IPS-15b (cell line): ENCODE measurements at regions not wholly inside any gene's neighbourhood (a gene's known extent, or its start where the extent isn't known, plus 50 kb on each side); places are given as distances from the start of the nearest gene placed in this dataset.

Source experiments
- H3K27me3 ChIP-seq: one replicate; pipeline ENCODE4 v1.6.1; 2013; ENCODE audit warnings: low read length; ENCODE audit not compliant: control insufficient read depth, insufficient read depth
- H3K36me3 ChIP-seq: one replicate; pipeline ENCODE4 v1.6.1; 2013; ENCODE audit warnings: low read length; ENCODE audit not compliant: control insufficient read depth, insufficient read depth
- H3K4me1 ChIP-seq: one replicate; pipeline ENCODE4 v1.6.1; 2013; ENCODE audit warnings: mild to moderate bottlenecking, low read length; ENCODE audit not compliant: control insufficient read depth, insufficient read depth
- H3K4me3 ChIP-seq: one replicate; pipeline ENCODE4 v1.5.1; 2013; ENCODE audit warnings: low read depth, low read length
- H3K9ac ChIP-seq: one replicate; pipeline ENCODE4 v1.6.1; 2013; ENCODE audit warnings: low read depth, mild to moderate bottlenecking, low read length
- H3K9me3 ChIP-seq: one replicate; pipeline ENCODE4 v1.6.1; 2013; ENCODE audit warnings: mild to moderate bottlenecking, low read length; ENCODE audit not compliant: control insufficient read depth, insufficient read depth

DNA sequence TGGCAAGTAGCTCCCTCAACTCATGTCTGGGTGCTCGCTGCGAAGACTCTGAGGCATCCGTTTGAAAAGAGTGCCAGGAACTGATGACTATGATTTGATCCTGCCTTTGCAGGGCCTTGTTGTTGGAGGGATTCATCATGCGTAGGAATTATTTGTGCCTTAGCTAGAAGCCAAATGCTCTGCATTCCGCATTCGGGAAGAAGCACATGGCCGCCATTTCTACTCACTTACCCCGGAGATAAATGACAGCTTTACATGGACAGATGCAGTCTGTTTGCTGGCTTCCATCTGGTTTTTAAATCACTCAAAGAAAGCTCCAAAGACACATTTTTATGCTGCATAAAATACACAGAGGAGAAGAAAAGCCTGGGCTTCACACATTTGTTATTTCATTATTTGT lies 363.3 kb upstream of the CDH4 start:
- no peaks in the 10 kb centered on the region for H3K36me3 ChIP-seq
- H3K9me3 ChIP-seq: no peaks in the 10 kb centered on the region

DNA sequence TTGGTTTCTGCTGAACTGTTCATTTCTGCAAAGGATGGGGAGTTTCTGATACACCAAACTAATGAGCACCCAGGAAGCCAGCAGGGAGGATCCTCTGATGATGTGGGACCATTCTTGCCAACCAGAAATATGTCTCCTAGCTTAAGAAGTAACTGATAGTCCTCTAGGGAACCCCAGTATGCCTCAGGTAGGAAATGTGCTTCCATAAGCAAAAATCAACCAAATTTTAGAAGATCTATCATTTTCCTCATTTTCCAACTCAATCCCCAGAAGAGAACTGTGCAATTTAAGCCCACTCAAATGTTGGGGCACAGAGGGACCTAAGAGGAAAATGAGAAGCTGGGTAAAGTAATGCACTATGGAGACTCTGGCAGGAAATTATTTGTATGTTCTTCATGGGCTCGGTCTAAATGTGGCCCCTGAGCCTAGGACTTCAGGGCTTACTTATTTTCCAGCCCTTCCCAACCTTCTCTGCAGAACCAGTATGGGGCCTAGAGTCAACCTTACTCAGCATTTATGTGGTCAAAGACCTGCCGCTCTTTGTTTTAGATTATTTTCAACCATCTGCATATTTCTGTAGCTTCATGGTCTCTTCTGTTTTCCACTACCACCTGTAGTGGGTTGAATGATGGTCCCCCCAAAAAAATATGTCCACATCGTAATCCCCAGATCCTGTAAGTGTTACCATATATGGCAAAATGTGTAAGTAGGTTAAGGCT lies 359.8 kb upstream of the CDH4 start:
- H3K9me3 ChIP-seq: no peaks in the 10 kb centered on the region
- H3K27me3 ChIP-seq: no peaks in the 10 kb centered on the region
- H3K36me3 ChIP-seq: no peaks in the 10 kb centered on the region
- no peak overlapping the region for H3K4me3 ChIP-seq
- H3K4me1 ChIP-seq: no peaks in the 10 kb centered on the region
- H3K9ac ChIP-seq: no peak overlapping the region

More for the DNA sequence above, 363.3 kb upstream of the CDH4 start:
- no peaks in the 10 kb centered on the region for H3K4me1 ChIP-seq
- no peak overlapping the region for H3K9ac ChIP-seq
- no peaks in the 10 kb centered on the region for H3K27me3 ChIP-seq
- no peak overlapping the region for H3K4me3 ChIP-seq

DNA sequence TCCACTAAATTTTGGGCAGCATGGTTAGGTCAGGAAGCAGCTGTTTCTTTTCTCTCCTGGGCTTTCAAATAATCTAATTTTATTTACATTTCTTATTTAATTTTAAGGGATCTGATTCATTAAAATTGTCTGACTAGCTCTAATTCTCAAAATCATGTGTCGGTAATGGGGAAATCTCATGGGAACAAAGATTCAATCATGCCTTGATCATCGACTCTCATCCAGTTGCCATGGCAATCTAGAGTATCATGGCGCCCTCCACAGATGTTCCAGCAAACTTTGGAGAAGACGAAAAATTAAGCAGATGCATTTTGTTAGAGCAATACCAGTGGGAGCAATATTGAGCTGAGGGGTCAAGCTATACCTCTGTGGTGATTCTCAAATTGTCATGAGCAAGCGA lies 358.0 kb upstream of the CDH4 start:
- Histone ChIP-seq H3K4me3 (no peak overlapping the region), H3K9ac (no peak overlapping the region), H3K9me3 (no peaks in the 10 kb centered on the region), H3K27me3 (no peaks in the 10 kb centered on the region), H3K4me1 (peaks cover 6% of the 10 kb centered on the region), H3K36me3 (no peaks in the 10 kb centered on the region)

DNA sequence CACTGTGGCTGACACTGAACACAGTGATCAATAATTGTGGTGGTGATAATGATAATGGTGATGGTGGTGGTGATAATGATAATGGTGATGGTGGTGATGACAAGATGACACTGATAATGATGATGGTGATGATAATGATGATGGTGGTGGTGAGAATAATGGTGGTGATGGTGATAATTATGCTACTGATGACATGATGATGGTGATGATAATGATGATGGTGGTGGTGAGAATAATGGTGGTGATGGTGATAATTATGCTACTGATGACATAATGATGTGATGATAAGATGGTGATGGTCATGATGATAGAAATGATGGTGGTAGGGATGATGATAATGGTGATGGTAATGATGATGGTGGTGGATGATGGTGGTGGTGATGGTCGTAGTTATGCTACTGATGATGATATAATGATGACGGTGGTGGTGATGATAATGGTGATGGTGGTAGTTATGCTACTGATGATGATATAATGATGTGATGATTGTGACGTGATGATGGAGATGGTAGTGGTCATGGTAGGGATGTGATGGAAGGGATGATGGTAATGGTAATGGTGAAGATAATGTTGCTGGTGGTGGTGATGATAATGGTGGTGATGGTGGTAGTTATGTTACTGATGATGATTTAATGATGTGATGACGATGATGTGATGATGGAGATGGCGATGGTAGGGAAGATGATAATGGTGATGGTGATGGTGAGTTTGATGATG lies 356.5 kb upstream of the CDH4 start:
- no peak overlapping the region for H3K4me3 ChIP-seq
- no peak overlapping the region for H3K9ac ChIP-seq
- H3K9me3 ChIP-seq: no peaks in the 10 kb centered on the region
- H3K4me1 ChIP-seq: peaks cover 6% of the 10 kb centered on the region
- H3K27me3 ChIP-seq: no peaks in the 10 kb centered on the region
- H3K36me3 ChIP-seq: no peaks in the 10 kb centered on the region

DNA sequence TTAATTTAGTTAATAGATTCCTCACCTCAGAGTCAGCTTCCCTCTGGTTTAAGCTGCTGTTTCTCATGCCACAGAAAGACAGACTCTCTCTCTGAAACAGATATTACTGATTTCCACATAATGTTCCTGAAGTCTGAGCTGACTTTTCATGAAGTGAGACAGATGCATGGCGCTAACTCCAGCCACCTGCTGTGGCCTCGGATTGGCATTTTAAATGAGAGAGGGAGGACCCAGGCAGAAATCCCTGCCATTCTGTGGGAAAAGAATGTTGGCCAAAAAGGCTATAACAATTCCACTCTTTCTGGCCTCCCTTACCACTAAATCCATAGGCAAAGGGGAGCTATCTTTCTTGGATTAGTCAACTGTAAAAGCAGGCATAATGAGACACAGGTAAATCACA lies 354.1 kb upstream of the CDH4 start:
- H3K4me3 ChIP-seq: no peak overlapping the region
- no peak overlapping the region for H3K9ac ChIP-seq
- no peaks in the 10 kb centered on the region for H3K36me3 ChIP-seq
- no peaks in the 10 kb centered on the region for H3K9me3 ChIP-seq
- H3K4me1 ChIP-seq: peaks cover 6% of the 10 kb centered on the region
- no peaks in the 10 kb centered on the region for H3K27me3 ChIP-seq

DNA sequence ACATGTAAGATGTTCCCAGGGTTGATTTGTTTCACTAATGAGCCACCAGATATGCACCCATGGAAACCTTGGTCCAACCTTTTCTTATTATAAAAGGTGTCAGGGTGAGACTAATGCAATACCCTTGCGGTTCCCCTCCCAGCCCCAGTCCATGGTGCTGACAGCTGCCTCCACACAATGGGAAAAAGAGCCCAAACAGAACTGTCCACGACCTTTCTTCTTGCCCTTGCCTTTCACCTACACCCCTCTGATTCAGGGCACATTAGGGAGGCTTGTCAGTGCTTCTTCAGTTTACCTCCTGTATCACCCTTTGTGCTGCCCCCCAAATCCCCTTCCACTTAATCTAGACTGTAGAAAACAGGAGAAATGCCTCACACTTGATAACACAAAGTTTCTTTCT lies 352.7 kb upstream of the CDH4 start:
- Histone ChIP-seq H3K27me3 (no peaks in the 10 kb centered on the region), H3K4me3 (no peak overlapping the region), H3K36me3 (no peaks in the 10 kb centered on the region), H3K9ac (no peak overlapping the region), H3K9me3 (no peaks in the 10 kb centered on the region), H3K4me1 (peaks cover 6% of the 10 kb centered on the region)

DNA sequence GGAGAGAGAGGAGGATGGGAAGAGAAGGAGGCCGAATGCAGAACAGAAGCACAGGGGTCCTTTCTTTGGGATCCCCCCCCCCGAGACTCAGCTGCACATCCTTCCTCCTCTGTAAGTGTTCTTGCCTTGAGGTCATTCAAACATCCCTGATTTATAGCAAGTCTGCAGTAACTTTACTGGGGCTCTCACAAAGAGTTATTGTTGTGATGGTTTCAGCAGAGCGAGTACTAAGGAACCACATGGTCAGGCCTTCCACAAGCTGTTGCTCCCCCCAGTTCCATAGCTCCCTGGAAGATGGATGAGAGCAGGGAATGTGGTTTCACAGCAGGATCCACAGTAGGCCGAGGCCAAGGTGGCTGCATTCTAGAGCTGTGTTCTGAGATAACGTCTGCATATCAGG lies 351.4 kb upstream of the CDH4 start:
- no peaks in the 10 kb centered on the region for H3K27me3 ChIP-seq

DNA sequence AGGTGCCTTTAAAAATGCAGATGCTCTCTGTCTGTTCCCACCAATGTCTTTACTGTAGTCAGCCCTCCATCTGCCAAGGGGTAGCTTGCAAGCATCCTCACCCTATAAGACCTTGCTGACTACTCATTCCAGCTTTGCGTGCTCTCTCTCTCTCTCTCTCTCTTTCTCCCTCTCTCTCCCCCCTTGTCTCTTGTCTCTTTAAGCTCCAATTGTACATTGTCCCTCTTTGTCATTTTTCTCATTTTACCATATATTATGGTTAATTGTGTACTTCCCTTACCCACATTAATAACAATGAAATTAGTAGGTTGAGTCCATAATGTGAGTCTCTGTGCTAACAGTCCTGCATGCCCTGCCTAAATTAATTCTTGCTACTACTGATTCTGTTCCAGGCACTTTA lies 350.2 kb upstream of the CDH4 start:
- Histone ChIP-seq H3K9ac (no peak overlapping the region), H3K4me1 (peaks cover 6% of the 10 kb centered on the region), H3K4me3 (no peak overlapping the region), H3K36me3 (no peaks in the 10 kb centered on the region), H3K9me3 (no peaks in the 10 kb centered on the region), H3K27me3 (no peaks in the 10 kb centered on the region)

More for the DNA sequence above, 351.4 kb upstream of the CDH4 start:
- Histone ChIP-seq H3K9me3 (no peaks in the 10 kb centered on the region), H3K4me3 (no peak overlapping the region), H3K4me1 (peaks cover 6% of the 10 kb centered on the region), H3K9ac (no peak overlapping the region), H3K36me3 (no peaks in the 10 kb centered on the region)

DNA sequence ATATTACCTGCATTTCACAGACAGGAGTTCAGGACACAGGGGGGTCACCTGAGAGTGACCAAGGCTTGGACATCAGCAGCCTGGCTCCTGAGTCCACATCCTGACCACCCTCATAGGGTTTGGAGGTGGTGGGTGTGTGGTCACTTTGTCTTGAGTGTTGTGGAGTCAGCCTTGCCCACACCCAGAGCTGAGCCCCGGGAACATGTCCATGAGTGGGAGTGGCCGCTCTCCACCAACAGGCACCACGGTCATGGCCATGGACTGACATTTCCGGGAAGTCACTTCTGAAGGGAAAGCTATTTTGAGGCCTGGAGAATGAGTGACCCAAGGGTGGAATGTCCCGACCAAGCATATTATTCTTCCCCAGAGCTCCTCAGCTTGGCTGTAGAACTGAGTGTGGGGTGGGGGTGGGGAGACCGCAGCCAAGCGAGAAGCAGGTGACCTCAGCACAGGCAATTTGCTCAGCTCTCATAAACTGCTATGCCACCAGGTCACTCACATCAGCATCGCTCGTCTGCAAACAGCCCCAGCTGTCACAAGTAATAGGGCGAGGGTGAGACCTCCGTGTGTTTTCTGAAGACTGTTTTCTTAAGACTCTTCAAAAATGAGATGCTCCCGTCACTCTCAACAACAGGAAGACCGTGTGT lies 348.6 kb upstream of the CDH4 start:
- no peaks in the 10 kb centered on the region for H3K9me3 ChIP-seq
- no peak overlapping the region for H3K4me3 ChIP-seq
- H3K4me1 ChIP-seq: no peaks in the 10 kb centered on the region
- no peak overlapping the region for H3K9ac ChIP-seq
- no peaks in the 10 kb centered on the region for H3K27me3 ChIP-seq
- H3K36me3 ChIP-seq: no peaks in the 10 kb centered on the region

DNA sequence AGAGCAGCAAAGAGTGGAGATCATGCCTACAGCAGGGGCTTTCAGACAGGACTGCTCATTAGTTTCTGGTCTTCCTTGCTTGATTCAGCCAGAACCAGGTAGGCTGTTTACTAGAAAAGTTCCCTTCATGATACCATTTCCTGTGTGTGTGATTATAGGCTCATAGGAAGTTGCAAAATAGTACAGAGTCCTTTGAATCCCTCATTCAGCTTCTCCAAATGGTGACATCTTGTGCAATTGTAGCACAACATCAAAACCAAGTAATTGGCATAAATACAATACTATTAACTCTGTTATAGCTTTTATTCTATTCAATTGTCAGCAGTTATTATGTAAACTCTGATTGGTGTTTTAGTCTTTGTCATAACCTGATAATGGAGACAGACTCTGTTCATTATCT lies 347.3 kb upstream of the CDH4 start:
- Histone ChIP-seq H3K4me1 (no peaks in the 10 kb centered on the region), H3K9ac (no peak overlapping the region), H3K27me3 (no peaks in the 10 kb centered on the region), H3K9me3 (no peaks in the 10 kb centered on the region), H3K4me3 (no peak overlapping the region), H3K36me3 (no peaks in the 10 kb centered on the region)

DNA sequence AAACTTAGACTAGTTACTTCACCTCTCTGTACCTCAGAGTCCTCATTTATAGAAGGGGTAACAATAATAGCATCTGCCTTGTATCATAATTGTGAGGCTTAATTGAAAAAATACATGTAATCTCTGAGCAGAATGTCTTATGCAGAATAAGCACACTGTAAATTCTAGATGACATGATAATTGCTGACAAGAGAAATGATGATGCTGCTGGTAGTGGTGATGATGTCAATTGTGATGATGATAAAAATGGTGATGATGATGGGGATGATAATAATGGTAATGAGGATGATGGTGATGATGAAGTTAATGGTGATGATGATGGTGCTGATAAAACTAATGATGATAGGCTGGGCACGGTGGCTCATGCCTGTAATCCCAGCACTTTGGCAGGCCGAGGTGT lies 346.1 kb upstream of the CDH4 start:
- Histone ChIP-seq H3K4me1 (no peaks in the 10 kb centered on the region), H3K9me3 (no peaks in the 10 kb centered on the region), H3K9ac (no peak overlapping the region), H3K36me3 (no peaks in the 10 kb centered on the region), H3K27me3 (no peaks in the 10 kb centered on the region), H3K4me3 (no peak overlapping the region)

DNA sequence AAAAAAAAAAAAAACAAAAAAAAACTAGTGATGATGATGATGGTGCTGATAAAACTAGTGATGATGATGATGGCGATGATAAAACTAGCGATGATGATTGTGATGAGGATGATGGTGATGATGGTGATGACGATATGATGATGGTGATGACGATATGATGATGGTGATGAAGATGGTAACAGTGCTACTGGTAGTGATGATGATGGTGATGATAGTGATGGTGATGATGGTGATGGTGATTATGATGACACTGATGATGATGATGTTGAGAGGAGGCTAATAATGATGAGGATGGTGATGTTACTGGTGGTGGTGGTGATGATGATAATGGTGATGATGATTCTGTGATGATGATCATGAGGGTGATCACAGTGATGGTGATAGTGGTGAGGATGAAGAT lies 345.5 kb upstream of the CDH4 start:
- Histone ChIP-seq H3K36me3 (no peaks in the 10 kb centered on the region), H3K9ac (no peak overlapping the region), H3K9me3 (no peaks in the 10 kb centered on the region), H3K4me3 (no peak overlapping the region), H3K4me1 (no peaks in the 10 kb centered on the region), H3K27me3 (no peaks in the 10 kb centered on the region)
